ENCODE measurements at regions not wholly inside any gene's neighbourhood (a gene's known extent, or its start where the extent isn't known, plus 50 kb on each side); places are given as distances from the start of the nearest gene placed in this dataset.

GRCh38 chr12:25835385-25835784, 123.1 kb upstream of the RASSF8 start:
- Histone ChIP-seq H3K4me2 (ENCODE audit: insufficient read depth, insufficient read length, low read length) (no peak overlapping the region), H4K20me1 (ENCODE audit: control insufficient read depth, insufficient read depth, insufficient read length) (no peaks in the 10 kb centered on the region), H3K9me3 (ENCODE audit: control insufficient read depth, low read depth, low read length) (no peaks in the 10 kb centered on the region), H3K27me3 (ENCODE audit: insufficient read depth, low read length) (no peaks in the 10 kb centered on the region), H4K8ac (replicated peaks; ENCODE audit: insufficient read length, low read depth, low read length) (no peak overlapping the region), H2AK5ac (ENCODE audit: insufficient read length, low read length) (no peak overlapping the region), H2BK12ac (ENCODE audit: insufficient read length, low read depth, low read length) (no peak overlapping the region), H3T11ph (ENCODE audit: low read length) (no peak overlapping the region), H2BK5ac (ENCODE audit: insufficient read length, low read length) (no peak overlapping the region), H3K56ac (ENCODE audit: insufficient read length, low read depth, low read length) (no peak overlapping the region), H3K23ac (ENCODE audit: insufficient read length, low read depth, low read length) (no peak overlapping the region), H3K23me2 (ENCODE audit: insufficient read length, low read depth, low read length, poor library complexity, severe bottlenecking) (no peaks in the 10 kb centered on the region), H2AFZ (ENCODE audit: low read length) (no peak overlapping the region), H2BK15ac (ENCODE audit: low read depth, low read length) (no peak overlapping the region), H3K79me2 (ENCODE audit: insufficient read depth, low read length) (no peaks in the 10 kb centered on the region), H2BK20ac (ENCODE audit: low read depth, low read length, poor library complexity, severe bottlenecking) (no peak overlapping the region), H4K5ac (ENCODE audit: insufficient read length, low read depth, low read length) (no peak overlapping the region), H3K79me1 (ENCODE audit: insufficient read depth, low read depth, low read length, poor library complexity, severe bottlenecking) (no peaks in the 10 kb centered on the region), H2BK120ac (ENCODE audit: low read depth, low read length, poor library complexity, severe bottlenecking) (no peak overlapping the region), H3K9ac (ENCODE audit: extremely low read depth, insufficient read length, low read length) (no peak overlapping the region), H3K27ac (ENCODE audit: insufficient read length, low read depth, low read length) (no peak overlapping the region), H4K91ac (ENCODE audit: insufficient read length, low read depth, low read length) (no peak overlapping the region), H3K4me1 (ENCODE audit: insufficient read depth, low read length) (no peaks in the 10 kb centered on the region), H3K4ac (ENCODE audit: low read depth, low read length) (no peak overlapping the region), H3K14ac (ENCODE audit: insufficient read depth, low read length) (no peak overlapping the region), H3K18ac (ENCODE audit: insufficient read length, low read depth, low read length) (no peak overlapping the region)
- TF ChIP-seq, protein P1, sequence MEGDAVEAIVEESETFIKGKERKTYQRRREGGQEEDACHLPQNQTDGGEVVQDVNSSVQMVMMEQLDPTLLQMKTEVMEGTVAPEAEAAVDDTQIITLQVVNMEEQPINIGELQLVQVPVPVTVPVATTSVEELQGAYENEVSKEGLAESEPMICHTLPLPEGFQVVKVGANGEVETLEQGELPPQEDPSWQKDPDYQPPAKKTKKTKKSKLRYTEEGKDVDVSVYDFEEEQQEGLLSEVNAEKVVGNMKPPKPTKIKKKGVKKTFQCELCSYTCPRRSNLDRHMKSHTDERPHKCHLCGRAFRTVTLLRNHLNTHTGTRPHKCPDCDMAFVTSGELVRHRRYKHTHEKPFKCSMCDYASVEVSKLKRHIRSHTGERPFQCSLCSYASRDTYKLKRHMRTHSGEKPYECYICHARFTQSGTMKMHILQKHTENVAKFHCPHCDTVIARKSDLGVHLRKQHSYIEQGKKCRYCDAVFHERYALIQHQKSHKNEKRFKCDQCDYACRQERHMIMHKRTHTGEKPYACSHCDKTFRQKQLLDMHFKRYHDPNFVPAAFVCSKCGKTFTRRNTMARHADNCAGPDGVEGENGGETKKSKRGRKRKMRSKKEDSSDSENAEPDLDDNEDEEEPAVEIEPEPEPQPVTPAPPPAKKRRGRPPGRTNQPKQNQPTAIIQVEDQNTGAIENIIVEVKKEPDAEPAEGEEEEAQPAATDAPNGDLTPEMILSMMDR (conservative IDR thresholded peaks at IDR 0.05), result no peak
- no peak overlapping the region for H3K27ac Mint-ChIP-seq
- peaks cover 2 to 10% of the 10 kb centered on the region in 2 experiments; a peak in 2 of 4 replicates for H3K4me1 Mint-ChIP-seq
- no peak for DNase-seq
- no CpG with 5 or more reads among the region's 1 CpG for WGBS (ENCODE audit: extremely low coverage, insufficient read length, low lambda C conversion rate)
- no peak overlapping the region for H3K4me3 Mint-ChIP-seq
- no peaks in the 10 kb centered on the region for H3K27me3 Mint-ChIP-seq (ENCODE audit: low read depth)
- no peaks in the 10 kb centered on the region for H3K36me3 Mint-ChIP-seq (ENCODE audit: insufficient read depth in 1 of 3, low read depth in 3 of 3)
- no peaks in the 10 kb centered on the region; a peak in 1 of 5 replicates for H3K9me3 Mint-ChIP-seq
